HG03460 (cell line): ENCODE measurements at regions not wholly inside any gene's neighbourhood (a gene's known extent, or its start where the extent isn't known, plus 50 kb on each side); places are given as distances from the start of the nearest gene placed in this dataset.
"Not testable (repeated sequence)": the region's sequence is repeated elsewhere in the genome, so short reads cannot be mapped to it uniquely, and the experiment has no call there.

Source experiments
- ATAC-seq: cut with Tn5 transposase; IDR thresholded peaks from one replicate; pipeline ENCODE4 v1.9.1; 2021; ENCODE audit not compliant: unreplicated experiment

DNA sequence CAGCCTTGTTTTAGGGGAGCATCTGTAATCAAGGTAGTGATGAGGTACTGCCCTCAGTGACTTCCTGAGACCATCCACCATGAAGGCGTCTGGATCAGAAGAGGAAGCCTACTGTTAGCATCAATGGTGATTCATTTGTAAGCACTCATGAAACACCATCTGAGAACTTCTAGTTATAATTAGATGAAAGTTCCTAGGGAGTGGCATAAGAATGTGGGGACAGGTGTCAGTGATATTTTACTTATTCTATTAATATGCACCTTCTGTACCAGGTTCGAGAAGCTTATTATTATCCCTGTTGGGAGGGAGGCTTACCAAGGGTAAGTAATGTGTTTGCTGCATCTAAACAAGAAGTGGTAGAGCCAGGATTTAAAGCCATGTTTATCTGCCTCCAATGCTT, 295.8 kb upstream of the TBL1XR1 start:
- ATAC-seq, result no peak

DNA sequence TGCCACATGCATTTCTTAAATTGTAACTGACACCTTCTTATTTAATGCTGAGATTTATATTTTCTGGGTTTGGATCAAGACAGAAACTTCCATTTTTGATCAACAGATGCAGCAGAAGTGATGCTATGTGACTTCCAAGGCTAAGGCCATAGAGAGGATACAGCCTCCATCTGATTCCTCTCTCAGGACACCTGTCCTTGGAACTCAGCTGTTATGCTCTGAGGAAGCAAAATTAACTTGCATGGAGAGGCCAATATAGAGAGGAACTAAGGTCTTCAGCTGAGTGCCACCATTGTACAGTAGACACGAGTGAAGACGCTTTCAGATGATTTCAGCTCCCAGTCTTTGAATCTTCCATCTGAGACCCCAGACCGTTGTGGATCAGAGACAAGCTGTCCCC, 296.9 kb upstream of the TBL1XR1 start:
- no peak for ATAC-seq

DNA sequence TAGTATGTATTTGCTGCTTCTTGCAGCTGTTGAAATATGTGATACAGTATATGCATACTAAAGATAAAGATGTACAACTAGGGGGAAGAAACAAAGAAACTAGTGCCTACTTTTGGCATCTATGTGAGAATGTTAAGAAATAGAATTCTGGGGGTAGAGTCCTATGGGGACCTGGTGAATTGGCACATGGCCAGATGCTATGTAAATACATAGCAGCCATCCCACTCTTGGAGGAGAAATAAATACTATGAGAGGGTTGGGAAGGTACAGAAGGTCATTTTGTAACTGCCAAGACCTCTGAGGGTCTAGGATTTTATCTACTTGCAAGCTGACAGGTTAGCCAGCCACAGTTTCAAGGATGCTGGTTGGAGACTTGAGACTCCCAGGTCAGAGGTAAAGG, 298.3 kb upstream of the TBL1XR1 start:
- no peak for ATAC-seq

DNA sequence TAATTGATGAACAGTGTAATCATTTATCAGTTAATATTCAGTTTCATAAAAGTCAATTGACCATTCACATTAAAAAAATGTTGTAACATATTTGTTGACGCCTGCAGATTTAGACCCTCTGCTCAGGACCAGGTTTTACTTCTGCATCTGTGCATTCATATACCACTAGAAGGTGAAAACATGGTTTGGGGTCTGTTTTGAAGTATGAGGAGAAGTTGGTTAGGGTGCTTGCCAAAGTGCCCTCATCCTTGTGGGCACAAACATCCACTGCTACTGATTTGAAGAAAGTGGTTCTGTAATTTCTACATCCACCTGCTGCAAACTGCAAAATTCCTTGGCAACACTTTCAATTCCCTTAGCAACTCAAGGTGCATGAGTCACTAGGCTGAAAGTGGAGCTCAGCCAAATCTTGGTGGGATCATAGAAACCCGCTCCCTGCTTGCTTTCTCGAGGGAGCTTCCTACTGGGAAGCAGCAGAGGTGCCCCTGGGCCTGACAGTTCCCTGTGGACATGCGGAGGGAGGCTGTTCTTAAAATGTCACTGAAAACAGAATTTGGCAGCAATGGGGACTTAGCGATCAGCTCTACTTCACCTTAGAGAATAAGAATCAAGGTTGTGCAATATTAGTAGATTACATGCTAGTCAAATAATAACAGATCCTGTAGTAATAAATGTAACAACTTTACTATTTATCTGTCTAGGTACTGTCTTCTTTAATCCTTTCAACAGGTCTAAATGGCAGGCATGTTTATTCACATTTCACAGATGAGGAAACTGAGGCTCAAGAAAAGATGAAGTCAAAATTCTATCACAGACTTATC, 301.0 kb upstream of the TBL1XR1 start:
- no peak for ATAC-seq

DNA sequence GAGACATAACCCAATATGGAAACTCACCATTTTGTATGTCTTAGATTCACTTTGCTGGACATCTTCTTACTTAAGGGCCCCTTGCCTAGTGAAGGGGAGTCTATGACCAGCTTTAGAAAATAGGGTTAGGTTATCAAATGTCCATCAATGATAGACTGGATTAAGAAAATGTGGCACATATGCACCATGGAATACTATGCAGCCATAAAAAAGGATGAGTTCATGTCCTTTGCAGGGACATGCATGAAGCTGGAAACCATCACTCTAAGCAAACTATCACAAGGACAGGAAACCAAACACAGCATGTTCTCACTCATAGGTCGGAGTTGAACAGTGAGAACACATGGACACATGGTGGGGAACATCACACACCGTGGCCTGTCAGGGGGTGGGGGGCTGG, 301.8 kb upstream of the TBL1XR1 start:
- ATAC-seq, result not testable (repeated sequence)

DNA sequence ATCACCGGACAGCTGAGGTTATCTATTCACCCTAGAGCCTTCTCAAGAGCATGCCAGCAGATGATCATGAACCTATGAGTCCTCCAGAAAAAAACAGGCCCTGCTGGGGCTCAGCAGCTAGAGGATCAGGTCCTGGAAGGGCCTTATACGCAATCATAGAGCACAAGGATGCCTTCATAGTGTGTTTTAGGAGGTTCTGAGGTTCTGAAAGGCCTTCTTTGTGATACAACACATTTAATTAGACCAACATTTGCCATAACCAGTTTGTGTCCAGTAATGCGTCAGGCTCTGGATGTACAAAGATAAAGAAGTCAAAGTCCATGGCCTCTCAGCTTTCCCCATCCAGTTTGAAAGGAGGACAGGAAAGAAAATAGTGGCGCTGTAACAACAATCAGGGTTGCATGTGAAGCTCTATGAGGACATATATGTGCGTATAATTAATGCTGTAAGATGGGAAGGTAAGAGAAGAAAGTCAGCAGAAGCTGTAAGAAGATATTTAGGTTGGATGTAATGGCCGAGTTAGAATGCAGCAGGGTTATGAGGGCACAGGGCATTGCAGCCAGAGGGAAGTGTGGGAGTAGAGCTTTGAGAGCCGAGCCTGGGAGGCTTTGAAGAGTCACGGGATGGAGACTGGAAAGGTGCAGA, 302.6 kb upstream of the TBL1XR1 start:
- ATAC-seq, result no peak

DNA sequence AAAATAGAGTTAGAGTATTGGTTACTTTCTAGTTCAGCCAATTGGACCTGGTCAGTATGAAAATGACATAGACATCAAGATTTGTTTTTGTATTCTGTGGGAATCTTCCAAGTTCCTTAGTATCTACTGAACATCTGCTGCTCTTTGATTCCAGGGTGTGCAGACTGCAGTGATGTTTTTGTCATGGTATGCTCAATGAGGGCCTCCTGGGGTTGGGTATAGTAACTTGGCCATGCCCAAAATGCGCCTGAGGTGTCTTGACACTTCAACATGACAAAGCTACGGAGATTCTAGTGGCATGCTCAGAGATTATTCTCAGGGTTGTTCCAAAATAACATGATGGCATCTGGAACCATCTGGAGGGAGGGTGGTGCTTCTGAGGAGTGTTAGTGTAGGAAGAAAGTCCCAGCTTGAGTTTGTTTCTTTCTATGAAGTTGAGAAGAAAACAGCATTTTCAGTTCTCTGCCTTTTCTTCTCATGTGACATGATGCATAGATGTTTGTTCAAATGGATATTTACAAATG, 313.5 kb upstream of the TBL1XR1 start:
- ATAC-seq, result no peak

DNA sequence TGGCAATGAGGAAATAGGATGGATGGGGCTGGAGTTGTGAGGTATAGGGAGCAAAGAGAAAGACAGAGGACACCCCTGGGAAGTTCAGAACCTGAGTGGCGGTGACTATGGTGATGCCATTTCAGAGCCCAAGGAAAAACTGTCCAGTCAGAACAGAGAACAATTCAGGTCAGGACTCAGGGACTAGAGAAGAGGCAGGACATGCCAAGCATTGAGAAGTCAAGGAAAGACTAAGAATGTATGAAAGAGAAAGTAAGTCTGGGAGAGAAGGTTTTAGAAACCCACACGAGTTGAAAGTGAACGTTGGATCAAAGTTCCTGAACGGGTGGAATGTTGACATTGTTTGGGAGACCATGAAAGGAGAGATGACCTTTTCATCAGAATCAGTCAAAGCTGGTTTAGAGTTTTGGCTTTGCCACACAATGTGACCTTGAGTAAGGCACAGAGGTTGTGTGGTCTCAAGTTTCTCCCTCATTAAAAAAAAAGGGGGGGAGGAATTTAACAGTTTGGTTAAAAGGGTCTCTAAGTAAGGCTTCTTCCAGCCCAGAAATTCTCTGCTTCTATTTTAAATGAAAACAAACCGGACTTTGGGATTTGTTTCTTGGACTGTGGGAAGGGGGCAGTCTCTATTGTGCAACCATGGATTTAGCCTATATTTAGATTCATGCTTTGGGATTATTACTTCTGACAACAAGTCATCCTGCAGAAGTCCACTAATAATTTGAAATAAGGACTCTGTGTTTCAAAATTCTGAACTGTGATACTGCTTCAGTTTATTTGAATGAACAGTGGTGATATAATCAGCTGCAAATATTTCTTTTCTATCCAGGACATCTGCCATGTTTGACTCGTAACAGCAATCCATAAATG, 315.9 kb upstream of the TBL1XR1 start:
- no peak for ATAC-seq

DNA sequence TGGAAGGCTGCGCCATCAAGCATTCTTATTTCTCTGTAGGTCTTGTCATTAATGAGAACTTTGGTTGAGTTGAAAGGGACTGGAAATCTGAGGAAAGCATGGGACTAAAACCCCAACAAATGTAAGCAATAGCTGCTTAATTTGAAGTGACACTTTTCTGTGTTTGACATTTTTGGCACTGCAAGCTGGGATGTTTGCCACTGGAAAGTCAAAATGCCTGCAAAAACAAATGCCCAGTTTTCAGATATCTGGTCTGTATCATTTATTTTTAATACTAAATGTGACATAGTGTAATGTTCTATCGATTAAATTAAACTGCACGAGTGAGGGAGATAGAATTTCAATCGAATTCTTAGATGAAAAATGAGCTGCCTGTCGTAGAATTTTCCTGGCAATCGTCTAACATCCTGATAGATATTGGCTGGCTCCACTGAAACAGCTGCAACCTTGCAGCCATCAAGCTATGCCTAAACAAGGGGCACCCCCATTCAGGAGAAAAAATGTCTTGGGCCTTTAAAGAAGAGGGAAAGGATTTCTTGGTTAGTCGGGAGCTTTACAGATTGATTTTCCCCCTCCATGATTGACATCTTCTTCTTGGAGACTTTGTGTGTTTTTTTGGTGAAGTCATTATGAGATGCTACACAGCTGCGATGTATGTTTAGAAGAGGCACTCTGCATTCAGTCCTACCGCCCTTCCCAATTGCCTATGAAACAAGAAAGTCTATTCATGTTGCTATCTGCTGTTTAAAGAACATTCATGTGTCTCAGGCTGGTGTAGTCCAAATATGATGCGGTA, 316.7 kb upstream of the TBL1XR1 start:
- ATAC-seq, result no peak

DNA sequence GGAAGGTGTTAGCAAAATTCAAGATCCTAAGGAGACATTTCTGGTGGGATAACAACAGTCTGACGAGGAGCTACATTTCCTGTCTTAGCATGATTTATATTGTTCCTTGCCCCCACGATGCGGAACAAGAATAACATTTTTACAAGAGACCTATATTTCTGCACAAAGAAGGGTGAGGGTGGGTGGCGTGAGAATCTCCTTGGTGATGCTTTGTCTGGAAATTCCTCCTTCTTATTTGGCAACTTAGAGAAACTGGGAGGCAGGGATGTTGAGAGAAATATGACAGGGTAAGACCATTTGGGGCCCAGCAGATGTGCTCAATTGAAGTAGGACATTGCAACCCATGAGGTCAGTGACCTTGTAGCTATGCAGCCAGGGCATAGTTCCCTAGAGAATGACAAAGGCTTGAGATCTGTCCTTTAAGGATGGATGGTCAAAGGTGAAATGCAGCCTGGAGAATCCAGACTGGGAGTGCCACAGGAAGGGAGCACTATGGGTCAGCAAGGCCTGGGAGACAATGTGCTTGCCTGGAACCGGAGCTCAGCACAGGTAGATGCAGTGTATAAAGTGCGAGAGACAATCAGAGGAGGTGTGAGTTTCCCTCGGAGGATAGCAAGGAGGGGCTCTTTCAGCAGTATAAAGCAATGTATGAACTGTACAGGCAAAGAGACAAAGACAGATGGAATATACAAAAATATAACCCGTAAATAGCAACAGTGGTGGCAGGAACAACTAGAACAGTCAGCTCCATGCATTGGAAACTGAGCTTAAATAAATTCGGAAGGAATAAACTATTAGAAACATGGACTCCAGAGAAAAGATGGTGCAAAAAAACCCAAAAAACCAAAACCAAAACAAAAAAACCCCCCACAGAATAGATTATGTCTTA, 317.6 kb upstream of the TBL1XR1 start:
- ATAC-seq, result no peak

DNA sequence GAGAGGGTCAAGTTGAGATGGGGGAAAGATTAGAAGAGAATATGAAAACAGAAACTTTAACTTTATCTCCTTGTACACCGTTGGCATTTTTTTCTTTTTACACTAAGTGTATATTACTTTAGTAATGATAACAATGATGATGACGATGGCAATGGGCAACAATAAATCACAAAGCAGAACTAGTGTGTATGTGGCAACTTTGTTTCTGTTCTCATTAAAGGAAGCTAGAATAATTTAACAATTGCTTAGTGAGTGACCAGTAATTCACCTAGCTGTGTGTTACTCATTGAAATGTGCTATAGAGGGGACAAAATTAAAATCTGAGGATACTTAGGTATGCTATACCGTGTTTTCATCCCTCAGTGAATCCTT, 318.5 kb upstream of the TBL1XR1 start:
- ATAC-seq, result no peak

DNA sequence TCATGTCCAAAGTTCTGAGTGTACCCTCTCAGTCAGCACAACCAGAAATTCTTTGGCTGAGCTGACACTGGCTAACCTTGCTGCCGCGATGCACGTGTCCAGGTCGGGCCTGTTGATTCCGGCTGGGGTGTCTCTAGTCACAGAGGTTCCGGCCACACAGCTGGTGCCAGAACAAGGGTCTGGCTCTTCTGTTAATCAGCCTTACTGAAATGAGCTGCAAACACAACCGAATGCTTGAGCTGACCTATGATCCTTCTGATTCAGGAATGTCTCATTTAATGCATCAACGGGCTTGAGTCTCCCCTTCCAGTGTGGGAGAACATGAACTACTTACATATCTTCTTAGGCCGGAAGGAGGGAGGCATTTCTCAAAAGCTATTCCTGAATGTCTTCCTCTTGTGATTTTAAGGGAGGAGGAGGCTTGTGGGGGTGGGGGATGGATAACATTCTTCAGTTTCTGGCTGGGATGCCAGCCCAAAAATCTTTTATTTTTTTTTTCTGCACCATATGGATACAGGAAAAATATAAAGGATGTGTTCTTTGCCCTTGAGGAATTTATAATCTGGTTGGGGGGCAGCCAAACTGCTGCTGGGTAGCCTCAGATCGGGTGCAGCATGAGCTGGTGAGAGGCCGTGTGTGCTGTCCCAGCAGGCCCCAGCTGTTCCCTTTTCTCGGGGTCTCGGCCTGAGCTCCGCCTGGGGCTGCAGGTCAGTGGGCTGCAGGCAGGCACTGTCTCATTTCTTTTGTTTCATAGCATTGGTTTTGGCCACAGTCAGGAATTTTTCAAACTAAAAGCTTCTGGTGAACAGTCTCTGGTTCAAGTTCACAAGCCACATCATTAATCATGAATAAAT, 319.1 kb upstream of the TBL1XR1 start:
- ATAC-seq, result no peak

DNA sequence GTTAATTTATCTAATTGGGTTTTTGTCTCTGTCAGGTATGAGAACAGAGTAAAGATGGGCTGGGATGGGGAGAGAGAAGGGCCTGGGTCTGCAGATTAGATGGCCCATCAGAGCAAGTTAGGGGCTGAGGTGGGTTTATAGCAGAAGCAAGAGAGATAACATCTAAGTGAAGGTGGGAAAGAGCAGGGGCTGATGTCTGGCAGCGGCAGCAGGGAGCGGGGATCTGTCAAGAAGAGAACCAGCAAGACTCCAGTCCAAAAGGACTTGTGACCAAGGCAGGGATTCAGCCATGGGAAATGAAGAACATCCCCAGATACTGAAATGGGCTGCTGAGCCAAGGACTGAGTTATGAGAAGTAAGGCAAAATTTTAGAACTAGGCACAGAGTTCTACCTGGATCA, 320.6 kb upstream of the TBL1XR1 start:
- no peak for ATAC-seq

DNA sequence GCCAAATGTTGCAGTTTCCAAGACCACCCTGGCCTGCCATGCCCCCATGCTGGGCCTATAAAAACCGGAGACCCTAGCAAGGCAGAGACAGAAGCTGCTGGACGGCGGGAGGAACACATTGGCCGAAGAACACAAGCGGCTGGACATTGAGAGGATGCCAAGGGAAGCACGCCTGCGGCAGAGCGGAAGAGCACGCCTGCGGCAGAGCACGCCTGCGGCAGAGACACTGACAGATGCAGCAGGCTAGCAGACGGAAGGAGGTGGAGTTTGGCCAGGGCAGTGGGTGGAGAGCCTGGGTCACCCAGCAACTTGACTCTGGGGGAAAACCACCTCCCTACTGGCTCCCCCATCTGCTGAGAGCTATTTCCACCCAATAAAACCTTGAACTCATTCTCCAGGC, 322.3 kb upstream of the TBL1XR1 start:
- ATAC-seq, result no peak

DNA sequence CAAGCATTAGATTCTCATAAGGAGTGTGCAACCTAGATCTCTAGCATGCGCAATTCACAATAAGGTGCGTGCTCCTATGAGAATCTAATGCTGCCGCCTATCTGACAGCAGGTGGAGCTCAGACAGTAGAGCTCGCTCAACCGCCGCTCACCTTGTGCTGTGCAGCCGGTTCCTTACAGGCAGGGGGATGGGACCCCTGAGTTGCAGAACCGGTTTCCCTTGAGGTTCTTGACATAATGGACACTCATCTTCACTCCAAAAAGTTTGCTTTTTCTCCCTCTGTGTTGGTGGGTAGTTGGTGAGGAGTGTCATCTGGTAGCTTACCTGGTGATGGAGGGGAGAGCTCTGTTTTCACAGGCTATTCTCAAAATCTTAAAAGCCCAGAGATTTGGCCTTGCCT, 324.0 kb upstream of the TBL1XR1 start:
- ATAC-seq, result no peak

DNA sequence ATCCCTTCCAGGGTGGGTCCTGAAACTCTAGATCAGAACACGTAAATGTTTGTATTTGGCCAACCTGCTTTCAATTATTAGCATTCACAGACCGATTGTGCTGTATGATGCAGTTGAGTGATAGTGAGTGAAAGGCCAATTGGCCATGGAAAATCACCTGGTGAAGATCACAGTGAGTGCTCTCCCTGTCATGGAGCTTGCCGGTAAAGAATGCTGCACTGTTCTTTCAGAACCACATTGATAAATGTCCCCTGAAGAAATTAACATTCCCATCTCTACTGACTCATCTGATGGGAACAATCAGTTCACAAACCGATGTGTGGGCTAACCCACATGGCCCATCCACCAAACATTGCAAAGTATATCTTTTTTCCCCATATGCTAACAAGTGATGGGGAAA, 324.8 kb upstream of the TBL1XR1 start:
- no peak for ATAC-seq

DNA sequence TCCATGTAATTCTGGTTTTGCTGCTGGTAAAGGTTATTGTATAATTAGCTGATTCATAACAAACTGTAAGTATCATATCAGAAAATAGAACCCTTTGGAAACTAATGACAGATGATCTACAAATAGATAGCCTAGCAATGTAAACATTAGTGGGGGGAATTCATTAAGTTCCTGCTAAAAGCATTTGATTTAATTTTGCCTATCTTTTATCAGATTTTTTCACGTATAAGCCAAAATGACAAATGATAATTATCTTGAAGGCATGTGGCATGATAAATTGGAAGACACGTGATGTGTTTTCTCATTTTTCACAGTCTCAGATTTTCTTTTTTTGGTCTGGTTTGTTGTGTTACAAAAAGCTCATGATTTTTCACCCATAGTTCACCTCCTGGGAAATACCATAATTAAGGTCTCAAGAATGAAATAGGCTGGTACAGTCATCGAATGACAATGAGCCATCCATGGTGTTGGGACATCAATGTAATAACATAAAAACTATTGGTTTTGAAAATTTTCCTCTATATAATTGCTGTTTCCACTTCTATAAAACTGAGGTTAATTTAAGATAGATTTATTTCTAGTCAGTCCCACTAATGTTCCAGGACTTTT, 325.9 kb upstream of the TBL1XR1 start:
- no peak for ATAC-seq

DNA sequence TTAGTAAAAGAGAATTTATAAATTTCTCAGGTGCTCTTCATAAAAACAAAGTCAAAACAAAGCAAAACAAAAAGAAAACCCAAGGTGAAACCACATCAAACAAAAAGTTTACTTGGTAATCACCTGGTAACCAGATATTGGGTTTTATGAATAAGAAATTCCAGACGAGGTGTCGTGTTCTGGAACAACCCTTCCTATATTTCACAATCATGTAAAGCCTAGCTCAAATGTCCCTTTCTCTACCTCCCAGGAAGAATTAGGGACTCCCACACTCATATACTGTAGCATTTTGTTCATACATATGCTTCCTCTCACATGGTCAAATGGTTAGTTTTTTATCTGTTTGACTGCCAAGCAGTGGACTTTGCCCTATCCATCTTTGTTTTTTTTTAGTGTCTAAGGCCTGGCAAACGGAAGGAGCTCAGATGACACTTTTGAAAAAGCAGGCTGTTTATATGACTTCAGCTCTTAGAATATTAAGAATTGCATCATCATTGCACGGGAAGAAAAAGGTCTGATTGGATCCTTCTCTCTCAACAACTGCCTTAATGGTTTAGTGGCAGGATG, 326.7 kb upstream of the TBL1XR1 start:
- ATAC-seq, result no peak
